Lung (tissue), 11 donors: ENCODE measurements at regions not wholly inside any gene's neighbourhood (a gene's known extent, or its start where the extent isn't known, plus 50 kb on each side); places are given as distances from the start of the nearest gene placed in this dataset.
"Not testable (repeated sequence)": the region's sequence is repeated elsewhere in the genome, so short reads cannot be mapped to it uniquely, and the experiment has no call there.

Source experiments
- ATAC-seq: fragments of 200-7000 bp; cut with Tn5 transposase; one replicate; pipeline ENCODE4 v1.9.1; 2020; ENCODE audit warnings: moderate number of reproducible peaks; ENCODE audit not compliant: insufficient read depth, low FRiP score
- DNase-seq, 3 donors: peaks; one replicate each; pipeline ENCODE4 v3.0.0-alpha.2; 2013 to 2017
- H3K27ac ChIP-seq, 2 donors: one replicate each; pipeline ENCODE4 v1.5.1; 2013; ENCODE audit warnings: mild to moderate bottlenecking in 2 of 2, moderate library complexity in 2 of 2, control low read depth in 1 of 2, inconsistent platforms in 1 of 2, low read depth in 1 of 2, low read length in 1 of 2
- H3K27me3 ChIP-seq, 3 donors: one replicate each; pipeline ENCODE4 v1.5.1; 2013; ENCODE audit warnings: low read length in 2 of 3; ENCODE audit not compliant: control insufficient read depth in 3 of 3, insufficient read depth in 3 of 3
- H3K36me3 ChIP-seq, 4 donors: one replicate each; pipeline ENCODE4 v1.5.1; 2013; ENCODE audit warnings: low read length in 4 of 4, mild to moderate bottlenecking in 1 of 4, moderate library complexity in 1 of 4; ENCODE audit not compliant: control insufficient read depth in 4 of 4, insufficient read depth in 4 of 4
- H3K4me1 ChIP-seq, 5 donors: one replicate each; pipeline ENCODE4 v1.5.1; 2013; ENCODE audit warnings: low read length in 5 of 5, mild to moderate bottlenecking in 2 of 5, moderate library complexity in 1 of 5; ENCODE audit not compliant: control insufficient read depth in 5 of 5, insufficient read depth in 5 of 5
- H3K4me3 ChIP-seq: one replicate; pipeline ENCODE4 v1.5.1; 2013; ENCODE audit warnings: mild to moderate bottlenecking, control low read depth, moderate library complexity
- H3K9ac ChIP-seq, 2 donors: one replicate each; pipeline ENCODE4 v1.5.1; 2013; ENCODE audit warnings: low read length in 2 of 2, control low read depth in 1 of 2; ENCODE audit not compliant: insufficient read depth in 1 of 2
- H3K9me3 ChIP-seq, 4 donors: one replicate each; pipeline ENCODE4 v1.5.1; 2013; ENCODE audit warnings: low read length in 3 of 4, mild to moderate bottlenecking in 1 of 4, moderate library complexity in 1 of 4; ENCODE audit not compliant: control insufficient read depth in 4 of 4, insufficient read depth in 3 of 4
- WGBS, 2 donors: extraction: QIAGEN DNeasy Blood & Tissue Kit; methylation state at CpG; one replicate each; pipeline ENCODE4 v1.1.7; 2013; 5-methylcytosine and 5-hydroxymethylcytosine counted together
- TF ChIP-seq, protein P1 (sequence below): IDR thresholded peaks from 2 replicates; pipeline ENCODE4 v1.5.1; 2012; ENCODE audit warnings: mild to moderate bottlenecking; ENCODE audit errors: control extremely low read depth, extremely low read depth
- donor health status: control.
- donor health status: control.
- donor health status: Bipolar disorder and iron deficiency.
- donor health status: healthy.
- donor health status: DM: yes; HTN: yes; CAD: no.

DNA sequence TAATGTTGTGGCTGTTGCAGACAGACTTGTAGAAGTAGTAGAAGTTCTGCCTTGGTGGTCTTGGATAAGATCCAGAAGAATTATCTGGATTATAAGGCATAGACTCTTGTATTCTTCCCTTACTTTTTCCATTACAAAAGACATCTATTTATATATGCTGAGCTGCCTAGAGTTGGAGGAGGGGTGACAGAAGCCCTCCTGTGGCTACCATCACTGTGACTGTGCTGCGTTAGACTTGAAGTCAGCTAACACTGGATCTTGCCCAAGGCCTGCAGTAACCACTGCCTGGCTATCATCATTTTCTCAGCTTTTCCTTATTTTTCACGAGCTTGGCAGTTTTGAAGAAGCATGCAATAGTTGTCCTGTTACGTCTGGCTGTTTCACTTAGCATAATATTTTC lies 684.8 kb upstream of the BCHE start:
- H3K27me3 ChIP-seq, result no peaks in the 10 kb centered on the region
- no peak overlapping the region for H3K4me3 ChIP-seq
- no peaks in the 10 kb centered on the region for H3K4me1 ChIP-seq
- H3K9me3 ChIP-seq, result peaks cover 0 to 2% (median 0%) of the 10 kb centered on the region in 4 donors
- H3K36me3 ChIP-seq, result no peaks in the 10 kb centered on the region
- DNase-seq (no peak), ATAC-seq (no peak)
- no peak overlapping the region for H3K27ac ChIP-seq
- WGBS, 2 donors, result 76 to 85% methylated on average over 3 of the region's 3 CpGs
- TF ChIP-seq, protein P1, sequence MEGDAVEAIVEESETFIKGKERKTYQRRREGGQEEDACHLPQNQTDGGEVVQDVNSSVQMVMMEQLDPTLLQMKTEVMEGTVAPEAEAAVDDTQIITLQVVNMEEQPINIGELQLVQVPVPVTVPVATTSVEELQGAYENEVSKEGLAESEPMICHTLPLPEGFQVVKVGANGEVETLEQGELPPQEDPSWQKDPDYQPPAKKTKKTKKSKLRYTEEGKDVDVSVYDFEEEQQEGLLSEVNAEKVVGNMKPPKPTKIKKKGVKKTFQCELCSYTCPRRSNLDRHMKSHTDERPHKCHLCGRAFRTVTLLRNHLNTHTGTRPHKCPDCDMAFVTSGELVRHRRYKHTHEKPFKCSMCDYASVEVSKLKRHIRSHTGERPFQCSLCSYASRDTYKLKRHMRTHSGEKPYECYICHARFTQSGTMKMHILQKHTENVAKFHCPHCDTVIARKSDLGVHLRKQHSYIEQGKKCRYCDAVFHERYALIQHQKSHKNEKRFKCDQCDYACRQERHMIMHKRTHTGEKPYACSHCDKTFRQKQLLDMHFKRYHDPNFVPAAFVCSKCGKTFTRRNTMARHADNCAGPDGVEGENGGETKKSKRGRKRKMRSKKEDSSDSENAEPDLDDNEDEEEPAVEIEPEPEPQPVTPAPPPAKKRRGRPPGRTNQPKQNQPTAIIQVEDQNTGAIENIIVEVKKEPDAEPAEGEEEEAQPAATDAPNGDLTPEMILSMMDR, result no peak
- H3K9ac ChIP-seq, result no peak overlapping the region

DNA sequence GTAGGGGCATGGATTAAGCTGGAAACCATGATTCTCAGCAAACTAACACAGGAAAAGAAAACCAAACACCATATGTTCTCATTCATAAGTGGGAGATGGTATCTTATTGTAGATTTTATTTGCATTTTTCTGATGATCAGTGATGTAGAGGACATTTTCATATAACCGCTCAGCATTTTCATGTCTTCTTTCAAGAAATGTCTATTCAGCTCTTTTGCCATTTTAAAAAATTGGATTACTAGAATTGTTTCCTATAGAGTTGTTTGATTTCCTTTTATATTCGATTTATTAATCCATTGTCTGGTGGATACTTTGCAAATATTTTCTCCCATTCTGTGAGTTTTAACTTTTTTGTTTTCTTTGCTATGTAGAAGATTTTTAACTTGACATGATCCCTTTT lies 682.2 kb upstream of the BCHE start:
- no peak overlapping the region for H3K9ac ChIP-seq
- no peaks in the 10 kb centered on the region for H3K36me3 ChIP-seq
- peaks cover 0 to 2% (median 0%) of the 10 kb centered on the region in 4 donors for H3K9me3 ChIP-seq
- H3K4me1 ChIP-seq, result no peaks in the 10 kb centered on the region
- H3K4me3 ChIP-seq, result no peak overlapping the region
- 69 to 74% methylated on average over 2 of the region's 2 CpGs for WGBS, 2 donors
- ATAC-seq (no peak), DNase-seq (no peak)
- H3K27ac ChIP-seq, result no peak overlapping the region
- no peaks in the 10 kb centered on the region for H3K27me3 ChIP-seq
- TF ChIP-seq, protein P1, result no peak

DNA sequence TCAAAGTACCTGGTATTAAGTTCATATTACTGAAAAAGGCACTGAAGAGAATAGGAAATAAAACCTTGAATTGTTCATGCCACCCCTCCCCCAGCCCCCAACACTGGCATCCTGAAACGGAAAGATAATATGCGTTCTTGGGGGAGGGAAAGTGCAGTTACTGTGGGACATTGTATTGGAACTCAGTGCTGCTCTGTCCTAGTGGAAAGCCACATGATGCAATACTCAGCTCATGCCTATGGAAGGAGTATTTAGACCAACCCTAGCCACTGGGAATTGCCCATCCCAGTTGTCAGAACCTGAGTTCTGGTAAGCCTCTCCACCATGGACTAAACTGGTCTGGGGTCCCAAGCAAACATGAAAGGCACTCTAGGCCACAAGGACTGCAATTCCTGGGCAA lies 680.8 kb upstream of the BCHE start:
- Histone ChIP-seq H3K27ac (no peak overlapping the region), H3K9me3 (peaks cover 0 to 2% (median 0%) of the 10 kb centered on the region in 4 donors), H3K27me3 (no peaks in the 10 kb centered on the region), H3K4me3 (no peak overlapping the region), H3K36me3 (no peaks in the 10 kb centered on the region), H3K4me1 (no peaks in the 10 kb centered on the region), H3K9ac (no peak overlapping the region)
- no peak for DNase-seq
- no peak for ATAC-seq
- TF ChIP-seq, protein P1, result no peak
- 92 to 94% methylated on average over 2 of the region's 2 CpGs for WGBS, 2 donors

DNA sequence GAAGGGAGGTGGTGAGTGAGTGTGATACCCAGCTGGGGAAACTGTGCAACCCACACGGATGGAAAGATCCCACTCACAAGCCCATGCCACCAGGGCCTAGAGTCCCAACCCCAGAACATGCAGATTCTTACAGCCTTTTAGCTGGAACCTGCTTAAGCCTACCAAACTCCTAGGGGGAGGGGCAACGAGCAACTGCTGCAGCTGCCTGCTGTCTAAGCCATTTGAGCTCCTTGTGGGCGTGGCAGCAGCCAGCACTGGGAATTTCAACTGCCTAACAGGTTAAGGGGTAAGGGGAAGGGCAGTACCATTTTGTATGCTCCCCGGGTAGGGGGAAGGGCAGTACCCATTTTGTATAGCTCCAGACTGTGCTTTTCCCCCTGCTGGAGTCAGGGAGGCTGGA lies 673.2 kb upstream of the BCHE start:
- Histone ChIP-seq H3K27ac (no peak overlapping the region), H3K36me3 (no peaks in the 10 kb centered on the region), H3K27me3 (no peaks in the 10 kb centered on the region), H3K4me3 (no peak overlapping the region), H3K4me1 (no peaks in the 10 kb centered on the region), H3K9ac (no peak overlapping the region), H3K9me3 (peaks cover 0 to 7% (median 0%) of the 10 kb centered on the region in 4 donors)
- TF ChIP-seq, protein P1, result no peak
- no peak for DNase-seq
- no peak for ATAC-seq
- WGBS, 2 donors, result 76% methylated on average over 4 of the region's 4 CpGs

DNA sequence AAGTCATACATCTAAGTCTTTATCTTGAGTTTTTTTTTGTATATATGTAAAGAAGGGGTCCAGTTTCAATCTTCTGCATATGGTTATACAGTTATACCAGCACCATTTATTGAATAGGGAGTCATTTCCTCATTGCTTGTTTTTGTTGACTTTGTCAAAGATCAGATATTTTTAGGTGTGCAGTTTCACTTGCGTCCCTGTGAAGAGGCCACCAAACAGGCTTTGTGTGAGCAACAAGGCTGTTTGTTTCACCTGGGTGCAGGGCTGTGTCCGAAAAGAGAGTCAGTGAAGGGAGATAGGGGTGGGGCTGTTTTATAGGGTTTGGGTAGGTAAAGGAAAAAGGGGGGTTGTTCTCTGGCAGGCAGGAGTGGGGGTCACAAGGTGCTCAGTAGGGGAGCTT lies 663.2 kb upstream of the BCHE start:
- 80 to 85% methylated on average over 2 of the region's 2 CpGs for WGBS, 2 donors

More for the DNA sequence above, 663.2 kb upstream of the BCHE start:
- not testable (repeated sequence) for ATAC-seq, H3K9me3 ChIP-seq, H3K9ac ChIP-seq, H3K4me3 ChIP-seq, H3K36me3 ChIP-seq, H3K27me3 ChIP-seq, H3K27ac ChIP-seq, DNase-seq, H3K4me1 ChIP-seq
